Ovary (tissue), 7 donors: ENCODE measurements at regions not wholly inside any gene's neighbourhood (a gene's known extent, or its start where the extent isn't known, plus 50 kb on each side); places are given as distances from the start of the nearest gene placed in this dataset.

Experiments
- DNase-seq, 5 donors: peaks; one replicate each; pipeline ENCODE4 v3.0.0-alpha.2; 2019 to 2020
- H3K27ac ChIP-seq, 2 donors: fragments of 200-600 bp; one replicate each; pipeline versions ENCODE4 v1.5.1 to v1.8.0; 2019 to 2022
- H3K27me3 ChIP-seq: fragments of 200-600 bp; one replicate; pipeline ENCODE4 v1.8.0; 2022
- H3K36me3 ChIP-seq: fragments of 200-600 bp; sonication (generic); one replicate; pipeline ENCODE4 v1.5.1; 2019
- H3K4me1 ChIP-seq: one replicate; pipeline ENCODE4 v1.8.1; 2013; ENCODE audit warnings: mild to moderate bottlenecking, moderate library complexity; ENCODE audit not compliant: insufficient read depth
- H3K4me3 ChIP-seq: fragments of 200-600 bp; sonication (generic); one replicate; pipeline ENCODE4 v1.5.1; 2017
- H3K9me3 ChIP-seq, 2 donors: fragments of 200-600 bp in 1 of 2; sonication (generic) in 1 of 2; one replicate each; pipeline versions ENCODE4 v1.5.1 to v1.8.1; 2013 to 2019; ENCODE audit warnings: mild to moderate bottlenecking in 1 of 2, moderate library complexity in 1 of 2
- CTCF ChIP-seq, 3 donors: fragments of 450-650 bp in 2 of 3; fragments of 200-600 bp in 1 of 3; IDR thresholded peaks; one replicate each; pipeline versions ENCODE4 v1.5.1 to v1.8.0; 2016 to 2022; ENCODE audit warnings: antibody characterized with exemption in 3 of 3, mild to moderate bottlenecking in 1 of 3
- EP300 ChIP-seq: sonication (generic); formaldehyde crosslinking; IDR thresholded peaks from one replicate; pipeline ENCODE4 v1.6.1; 2017; ENCODE audit warnings: antibody characterized with exemption
- POLR2A ChIP-seq: fragments of 450-650 bp; IDR thresholded peaks from one replicate; pipeline ENCODE4 v1.6.1; 2017; ENCODE audit warnings: antibody characterized with exemption, mild to moderate bottlenecking, moderate library complexity
- WGBS, 3 donors: extraction: QIAGEN DNeasy Blood & Tissue Kit in 1 of 3; methylation state at CpG; one replicate each; pipeline versions ENCODE4 v1.1.5 to v1.1.7; 2013 to 2017; 5-methylcytosine and 5-hydroxymethylcytosine counted together
- intact Hi-C, 4 donors: fragments of 100-400 bp; cut with DNase I; formaldehyde crosslinking; loops; one replicate each; pipeline versions ENCODE4 v1.11.0 to v1.15.1; 2022 to 2023
- donor health status: DM: no; HTN: no; CAD: no; lungs with moderate emphysema.
- donor health status: DM: no; HTN: no; CAD: no.
- donor health status: Bipolar disorder and iron deficiency.
- donor health status: DM: no; HTN: no; CAD: no.
- donor health status: DM: yes; HTN: yes; CAD: no.

GRCh38 chr2:217559084-217559483 is 443.7 kb downstream of the TNS1 start:
- Histone ChIP-seq H3K36me3 (no peaks in the 10 kb centered on the region), H3K27me3 (no peaks in the 10 kb centered on the region), H3K27ac (no peak overlapping the region), H3K4me1 (peaks cover 11% of the 10 kb centered on the region), H3K4me3 (no peak overlapping the region), H3K9me3 (no peaks in the 10 kb centered on the region)
- TF ChIP-seq EP300 (no peak), POLR2A (no peak), CTCF (IDR thresholded peaks at IDR 0.05) (no peak)
- 78 to 80% (median 80%) methylated on average over 2 of the region's 2 CpGs for WGBS, 3 donors
- no peak for DNase-seq
- intact Hi-C loops = no loop called here

DNA sequence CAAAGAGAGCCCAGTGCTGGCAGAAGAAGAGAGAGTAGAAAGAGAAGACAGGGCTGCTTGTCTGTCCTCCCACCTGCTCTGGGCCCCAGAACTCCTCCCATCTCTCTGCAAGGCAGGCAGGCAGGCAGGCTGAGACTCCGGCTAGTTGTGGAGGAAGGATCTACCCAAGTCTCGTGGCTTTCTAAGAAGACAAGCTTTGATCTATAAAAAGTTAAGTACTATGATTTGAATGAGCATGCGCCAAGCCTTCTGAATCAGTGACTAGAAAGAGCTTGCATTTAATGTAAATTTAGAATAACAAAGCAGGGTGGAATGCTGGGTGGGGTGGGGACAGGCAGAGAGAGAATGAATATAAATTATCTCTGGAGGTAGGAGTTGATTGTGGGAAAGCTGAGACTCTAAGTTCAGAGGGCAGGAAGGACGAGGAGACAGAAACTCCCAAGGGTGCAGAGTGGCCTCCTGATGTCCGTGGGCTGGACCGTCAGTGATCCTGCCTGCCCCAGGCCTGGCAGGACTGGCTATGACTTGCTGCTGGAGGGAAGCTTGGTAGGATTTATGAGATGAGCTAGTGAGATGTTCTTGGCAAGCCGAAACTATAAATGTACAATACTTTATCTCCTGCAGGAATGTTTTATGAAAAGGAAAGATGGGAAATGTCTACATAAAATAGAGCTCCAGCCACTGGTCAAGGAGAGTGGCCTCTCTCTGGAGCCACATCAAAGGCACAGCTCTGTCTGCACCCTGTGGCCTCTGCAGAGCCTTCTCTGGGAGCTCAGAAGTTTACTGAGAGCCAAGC is 447.5 kb downstream of the TNS1 start:
- H3K27me3 ChIP-seq = no peaks in the 10 kb centered on the region
- no peak overlapping the region for H3K4me3 ChIP-seq
- no peak for TF ChIP-seq CTCF (IDR thresholded peaks at IDR 0.05)
- TF ChIP-seq EP300 = no peak
- no peak for TF ChIP-seq POLR2A
- peak overlapping the region in 1 of 2 donors; percentile 46 for H3K27ac ChIP-seq
- no peaks in the 10 kb centered on the region for H3K36me3 ChIP-seq
- peaks cover 17% of the 10 kb centered on the region for H3K4me1 ChIP-seq
- DNase-seq = peak in 4 of 5 donors; percentile 52 to 79 (median 67)
- no peaks in the 10 kb centered on the region for H3K9me3 ChIP-seq
- WGBS, 3 donors = 11 to 20% (median 14%) methylated on average over 7 of the region's 7 CpGs
- intact Hi-C loops = no loop called here

- 42 to 92% (median 78%) methylated on average over 2 of the region's 2 CpGs for WGBS, 3 donors
- intact Hi-C loops = no loop called here
- peak overlapping the region in 1 of 2 donors; percentile 48 for H3K27ac ChIP-seq
These were observed 449.1 kb downstream of the TNS1 start for GRCh38 chr2:217553679-217554078.

DNA sequence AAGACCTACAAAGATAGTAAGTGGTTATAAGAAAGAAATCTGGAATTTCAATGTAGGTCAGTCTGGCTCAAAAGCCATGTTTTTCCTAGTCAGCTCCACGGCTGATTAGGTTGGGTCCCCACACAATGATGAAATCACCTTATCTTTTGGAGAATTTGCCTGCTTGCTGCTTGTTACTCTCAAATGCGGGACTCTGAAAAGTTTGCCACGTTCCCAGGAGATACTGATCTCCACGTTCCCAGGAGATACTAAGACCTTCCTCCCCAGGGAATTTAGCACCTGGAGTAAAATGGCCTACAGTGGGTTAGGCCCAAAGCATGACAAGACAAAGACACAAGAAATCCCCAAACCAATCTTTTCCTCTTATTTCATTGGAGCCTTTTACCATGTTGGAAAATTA is 449.6 kb downstream of the TNS1 start:
- no peaks in the 10 kb centered on the region for H3K9me3 ChIP-seq
- no peaks in the 10 kb centered on the region for H3K27me3 ChIP-seq
- DNase-seq = no peak
- peak overlapping the region; percentile 11 to 48 for H3K27ac ChIP-seq
- no peak for TF ChIP-seq CTCF (IDR thresholded peaks at IDR 0.05)
- TF ChIP-seq EP300 = no peak
- no peak overlapping the region for H3K4me3 ChIP-seq
- H3K4me1 ChIP-seq = peaks cover 17% of the 10 kb centered on the region
- H3K36me3 ChIP-seq = no peaks in the 10 kb centered on the region
- intact Hi-C loops = no loop called here
- 65 to 93% (median 73%) methylated on average over 4 of the region's 4 CpGs for WGBS, 3 donors

More at GRCh38 chr2:217553679-217554078, 449.1 kb downstream of the TNS1 start:
- no peaks in the 10 kb centered on the region for H3K27me3 ChIP-seq
- no peak overlapping the region for H3K4me3 ChIP-seq
- no peak for DNase-seq
- H3K36me3 ChIP-seq = no peaks in the 10 kb centered on the region
- peaks cover 17% of the 10 kb centered on the region for H3K4me1 ChIP-seq
- no peak for TF ChIP-seq EP300
- no peak for TF ChIP-seq POLR2A
- no peak for TF ChIP-seq CTCF (IDR thresholded peaks at IDR 0.05)
- H3K9me3 ChIP-seq = no peaks in the 10 kb centered on the region
